ENCODE measurements at regions not wholly inside any gene's neighbourhood (a gene's known extent, or its start where the extent isn't known, plus 50 kb on each side); places are given as distances from the start of the nearest gene placed in this dataset.
"Not testable (repeated sequence)": the region's sequence is repeated elsewhere in the genome, so short reads cannot be mapped to it uniquely, and the experiment has no call there.

- no peak for DNase-seq
Observed at GRCh38 chr4:120636120-120636630, 286.4 kb downstream of the PRDM5 start.

- no peak for DNase-seq
Observed at GRCh38 chr4:120633810-120634209, 288.7 kb downstream of the PRDM5 start.

GRCh38 chr4:120630427-120630826, 292.1 kb downstream of the PRDM5 start:
- DNase-seq: no peak

- no peak for DNase-seq
Observed at GRCh38 chr4:120629546-120630108, 292.9 kb downstream of the PRDM5 start.

GRCh38 chr4:120622601-120623000, 299.9 kb downstream of the PRDM5 start:
- no peak for DNase-seq

- DNase-seq: no peak
Observed at GRCh38 chr4:120617171-120617570, 305.4 kb downstream of the PRDM5 start.

- no peak for DNase-seq
Observed at GRCh38 chr4:120616041-120616440, 306.5 kb downstream of the PRDM5 start.

- DNase-seq: no peak
Observed at GRCh38 chr4:120613778-120614177, 308.7 kb downstream of the PRDM5 start.

GRCh38 chr4:120611092-120611491, 311.4 kb downstream of the PRDM5 start:
- no peak for DNase-seq

GRCh38 chr4:120591038-120591437, 331.5 kb downstream of the PRDM5 start:
- no peak for DNase-seq

- no peak for DNase-seq
Observed at GRCh38 chr4:120589787-120590186, 332.7 kb downstream of the PRDM5 start.

- no peak for DNase-seq
Observed at GRCh38 chr4:120568731-120569130, 353.8 kb downstream of the PRDM5 start.

- no peak for DNase-seq
Observed at GRCh38 chr4:120561648-120562047, 360.9 kb downstream of the PRDM5 start.

GRCh38 chr4:120557372-120557771, 365.2 kb downstream of the PRDM5 start:
- no peak for DNase-seq

GRCh38 chr4:120555058-120555457, 367.5 kb downstream of the PRDM5 start:
- no peak for DNase-seq

- no peak for DNase-seq
Observed at GRCh38 chr4:120554086-120554485, 368.4 kb downstream of the PRDM5 start.

GRCh38 chr4:120550624-120551220, 371.8 kb downstream of the PRDM5 start:
- not testable (repeated sequence) for DNase-seq

GRCh38 chr4:120549011-120549570, 373.4 kb downstream of the PRDM5 start:
- no peak for DNase-seq

- DNase-seq: no peak
Observed at GRCh38 chr4:120545391-120545790, 377.1 kb downstream of the PRDM5 start.

- no peak for DNase-seq
Observed at GRCh38 chr4:120544838-120545237, 377.7 kb downstream of the PRDM5 start.

- no peak for DNase-seq
Observed at GRCh38 chr4:120540625-120541024, 381.9 kb downstream of the PRDM5 start.

- DNase-seq: no peak
Observed at GRCh38 chr4:120536884-120537283, 385.6 kb downstream of the PRDM5 start.

GRCh38 chr4:120528428-120528827, 394.1 kb downstream of the PRDM5 start:
- no peak for DNase-seq

- no peak for DNase-seq
Observed at GRCh38 chr4:120526033-120526432, 396.5 kb downstream of the PRDM5 start.

GRCh38 chr4:120525106-120525505, 397.4 kb downstream of the PRDM5 start:
- DNase-seq: no peak
